Fibroblast of lung (primary cell): ENCODE measurements at regions not wholly inside any gene's neighbourhood (a gene's known extent, or its start where the extent isn't known, plus 50 kb on each side); places are given as distances from the start of the nearest gene placed in this dataset.

Source experiments
- DNase-seq, 2 donors: peaks; one replicate each; pipeline versions ENCODE4 v3.0.0 to v3.0.0-alpha.2; 2010; ENCODE audit warnings: low read depth in 2 of 2
- H2AFZ ChIP-seq: 2 replicates; pipeline ENCODE4 v1.5.1; 2012; ENCODE audit warnings: low read length, control low read depth, inconsistent platforms
- H3K27ac ChIP-seq: 2 replicates; pipeline ENCODE4 v1.5.1; 2011; ENCODE audit warnings: low read length, control low read depth; ENCODE audit not compliant: insufficient read depth
- H3K27me3 ChIP-seq: 2 replicates; pipeline ENCODE4 v1.5.1; 2011; ENCODE audit warnings: mild to moderate bottlenecking, low read length; ENCODE audit not compliant: control insufficient read depth, insufficient read depth
- H3K36me3 ChIP-seq: 2 replicates; pipeline ENCODE4 v1.5.1; 2011; ENCODE audit warnings: low read length; ENCODE audit not compliant: control insufficient read depth, insufficient read depth
- H3K4me1 ChIP-seq: 2 replicates; pipeline ENCODE4 v1.5.1; 2011; ENCODE audit warnings: low read length; ENCODE audit not compliant: control insufficient read depth, insufficient read depth; ENCODE audit errors: extremely low read depth
- H3K4me2 ChIP-seq: 2 replicates; pipeline ENCODE4 v1.5.1; 2011; ENCODE audit warnings: low read length, control low read depth; ENCODE audit not compliant: insufficient read depth; ENCODE audit errors: extremely low read depth
- H3K4me3 ChIP-seq, 4 experiments: fragments of 200-600 bp in 1 of 4; sonication (generic) in 1 of 4; replicated peaks in 1 of 4; 2 replicates each; pipeline ENCODE4 v1.5.1; 2011 to 2016; ENCODE audit warnings: low read length in 4 of 4, low read depth in 3 of 4, mild to moderate bottlenecking in 3 of 4, control low read depth in 2 of 4, inconsistent platforms in 1 of 4, mixed read lengths in 1 of 4; ENCODE audit not compliant: insufficient read depth in 1 of 4; ENCODE audit errors: control extremely low read depth in 1 of 4
- H3K79me2 ChIP-seq: 2 replicates; pipeline ENCODE4 v1.5.1; 2012; ENCODE audit warnings: mild to moderate bottlenecking, low read length, inconsistent platforms; ENCODE audit not compliant: control insufficient read depth, insufficient read depth
- H3K9ac ChIP-seq: 2 replicates; pipeline ENCODE4 v1.5.1; 2011; ENCODE audit warnings: mild to moderate bottlenecking, low read length, control low read depth; ENCODE audit not compliant: insufficient read depth
- H3K9me3 ChIP-seq: 2 replicates; pipeline ENCODE4 v1.5.1; 2012; ENCODE audit warnings: low read depth, low read length; ENCODE audit not compliant: control insufficient read depth, insufficient read depth
- H4K20me1 ChIP-seq: 2 replicates; pipeline ENCODE4 v1.5.1; 2011; ENCODE audit warnings: low read length; ENCODE audit not compliant: control insufficient read depth, insufficient read depth; ENCODE audit errors: extremely low read depth
- EZH2 ChIP-seq: IDR thresholded peaks from 2 replicates; pipeline ENCODE4 v1.5.1; 2012; ENCODE audit warnings: low read length, control low read depth, mild to moderate bottlenecking; ENCODE audit errors: missing control alignments
- TF ChIP-seq, protein P1 (sequence below), 2 donors: IDR thresholded peaks in 1 of 2; conservative IDR thresholded peaks in 1 of 2; 1 replicate in 1 of 2; 2 replicates in 1 of 2; pipeline ENCODE4 v1.5.1; 2011 to 2012; ENCODE audit warnings: low read length in 2 of 2, control low read depth in 1 of 2, inconsistent platforms in 1 of 2, low read depth in 1 of 2, mild to moderate bottlenecking in 1 of 2

DNA sequence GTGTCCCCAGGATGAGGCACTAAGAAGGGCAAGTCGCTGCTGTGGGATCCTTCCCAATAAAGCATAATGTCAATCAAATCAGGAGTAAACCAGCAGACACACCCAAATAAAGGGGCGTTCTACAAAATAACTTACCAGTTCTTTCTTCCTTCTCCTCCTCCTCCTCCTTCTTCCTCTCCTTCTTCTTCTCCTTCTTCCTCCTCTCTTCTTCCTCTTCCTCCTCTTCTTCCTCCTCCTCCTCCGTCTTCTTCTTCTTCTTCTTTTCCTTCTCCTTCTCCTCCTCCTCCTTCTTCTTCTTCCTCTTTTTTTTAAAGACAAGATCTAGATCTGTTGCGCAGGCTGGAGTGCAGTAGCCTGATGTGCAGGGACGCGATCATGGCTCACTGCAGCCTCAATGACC lies 225.8 kb downstream of the UQCRFS1 start:
- H4K20me1 ChIP-seq, result no peaks in the 10 kb centered on the region
- no peak overlapping the region for H3K9ac ChIP-seq
- H3K27ac ChIP-seq, result no peak overlapping the region
- H2AFZ ChIP-seq, result no peak overlapping the region
- no peaks in the 10 kb centered on the region for H3K36me3 ChIP-seq
- H3K4me2 ChIP-seq, result no peak overlapping the region
- no peaks in the 10 kb centered on the region for H3K79me2 ChIP-seq
- no peaks in the 10 kb centered on the region for H3K27me3 ChIP-seq
- H3K9me3 ChIP-seq, result no peaks in the 10 kb centered on the region
- no peak for TF ChIP-seq EZH2
- TF ChIP-seq, protein P1, sequence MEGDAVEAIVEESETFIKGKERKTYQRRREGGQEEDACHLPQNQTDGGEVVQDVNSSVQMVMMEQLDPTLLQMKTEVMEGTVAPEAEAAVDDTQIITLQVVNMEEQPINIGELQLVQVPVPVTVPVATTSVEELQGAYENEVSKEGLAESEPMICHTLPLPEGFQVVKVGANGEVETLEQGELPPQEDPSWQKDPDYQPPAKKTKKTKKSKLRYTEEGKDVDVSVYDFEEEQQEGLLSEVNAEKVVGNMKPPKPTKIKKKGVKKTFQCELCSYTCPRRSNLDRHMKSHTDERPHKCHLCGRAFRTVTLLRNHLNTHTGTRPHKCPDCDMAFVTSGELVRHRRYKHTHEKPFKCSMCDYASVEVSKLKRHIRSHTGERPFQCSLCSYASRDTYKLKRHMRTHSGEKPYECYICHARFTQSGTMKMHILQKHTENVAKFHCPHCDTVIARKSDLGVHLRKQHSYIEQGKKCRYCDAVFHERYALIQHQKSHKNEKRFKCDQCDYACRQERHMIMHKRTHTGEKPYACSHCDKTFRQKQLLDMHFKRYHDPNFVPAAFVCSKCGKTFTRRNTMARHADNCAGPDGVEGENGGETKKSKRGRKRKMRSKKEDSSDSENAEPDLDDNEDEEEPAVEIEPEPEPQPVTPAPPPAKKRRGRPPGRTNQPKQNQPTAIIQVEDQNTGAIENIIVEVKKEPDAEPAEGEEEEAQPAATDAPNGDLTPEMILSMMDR (conservative IDR thresholded peaks at IDR 0.05 in 1 of 2, IDR thresholded peaks at IDR 0.05 in 1 of 2; ENCODE audit: low read depth in 1 of 2, low read length in 2 of 2), result no peak
- H3K4me1 ChIP-seq, result no peaks in the 10 kb centered on the region
- no peak overlapping the region for H3K4me3 ChIP-seq
- DNase-seq, result no peak

DNA sequence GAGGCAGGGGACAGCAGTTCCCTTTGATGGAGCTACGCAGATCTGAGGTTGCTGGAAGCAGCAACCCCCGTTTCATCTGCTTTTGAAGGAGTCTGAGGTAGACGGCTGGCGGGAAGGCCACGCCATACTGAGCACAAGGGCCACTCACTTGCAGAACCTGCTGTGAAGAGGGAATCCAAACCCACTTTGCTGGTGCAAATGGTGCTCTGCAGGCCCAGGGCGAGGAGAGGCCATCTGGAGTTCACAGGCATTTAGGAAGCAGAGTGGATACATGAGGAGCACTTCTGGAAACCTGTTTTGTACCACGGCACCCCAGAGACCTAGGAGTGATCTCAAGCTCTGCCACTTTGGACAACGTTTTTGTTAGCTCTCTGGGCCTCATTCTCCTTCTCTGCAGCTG lies 227.8 kb downstream of the UQCRFS1 start:
- no peaks in the 10 kb centered on the region for H3K9me3 ChIP-seq
- TF ChIP-seq, protein P1 (conservative IDR thresholded peaks at IDR 0.05 in 1 of 2, IDR thresholded peaks at IDR 0.05 in 1 of 2; ENCODE audit: low read depth in 1 of 2, low read length in 2 of 2), result no peak
- TF ChIP-seq EZH2, result no peak
- no peak for DNase-seq
- no peaks in the 10 kb centered on the region for H4K20me1 ChIP-seq
- no peaks in the 10 kb centered on the region for H3K79me2 ChIP-seq
- H3K4me3 ChIP-seq, result no peak overlapping the region
- no peaks in the 10 kb centered on the region for H3K27me3 ChIP-seq
- no peaks in the 10 kb centered on the region for H3K36me3 ChIP-seq
- H3K4me2 ChIP-seq, result no peak overlapping the region
- H3K9ac ChIP-seq, result no peak overlapping the region
- H2AFZ ChIP-seq, result no peak overlapping the region
- H3K4me1 ChIP-seq, result no peaks in the 10 kb centered on the region
- H3K27ac ChIP-seq, result no peak overlapping the region

DNA sequence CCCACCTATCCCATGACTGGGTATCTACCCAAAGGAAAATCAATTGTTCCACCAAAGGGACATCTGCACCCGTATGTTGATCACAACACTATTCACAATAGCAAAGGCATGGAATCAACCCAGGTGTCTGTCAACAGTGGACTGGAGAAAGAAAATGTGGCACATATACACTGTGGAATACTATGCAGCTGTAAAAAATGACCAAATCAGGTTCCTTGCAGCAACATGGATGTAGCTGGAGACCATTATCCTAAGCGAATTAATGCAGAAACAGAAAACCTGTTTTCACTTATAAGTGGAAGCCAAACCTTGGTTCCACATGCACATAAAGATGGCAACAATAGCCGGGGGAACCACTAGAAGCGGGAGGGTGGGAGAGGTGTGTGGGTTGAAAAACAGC lies 228.6 kb downstream of the UQCRFS1 start:
- Histone ChIP-seq H3K4me2 (no peak overlapping the region), H3K79me2 (no peaks in the 10 kb centered on the region), H3K36me3 (no peaks in the 10 kb centered on the region), H3K27me3 (no peaks in the 10 kb centered on the region), H3K27ac (no peak overlapping the region), H3K4me1 (no peaks in the 10 kb centered on the region), H3K9ac (no peak overlapping the region), H3K9me3 (no peaks in the 10 kb centered on the region), H4K20me1 (no peaks in the 10 kb centered on the region), H3K4me3 (no peak overlapping the region), H2AFZ (no peak overlapping the region)
- DNase-seq, result no peak
- no peak for TF ChIP-seq EZH2
- TF ChIP-seq, protein P1 (conservative IDR thresholded peaks at IDR 0.05 in 1 of 2, IDR thresholded peaks at IDR 0.05 in 1 of 2; ENCODE audit: low read depth in 1 of 2, low read length in 2 of 2), result no peak
